Endothelial cell of umbilical vein (primary cell): ENCODE measurements at regions not wholly inside any gene's neighbourhood (a gene's known extent, or its start where the extent isn't known, plus 50 kb on each side); places are given as distances from the start of the nearest gene placed in this dataset.

Experiments used
- CTCF ChIP-seq, 2 donors: IDR thresholded peaks; 1 replicate in 1 of 2; 2 replicates in 1 of 2; pipeline ENCODE4 v1.5.1; 2011; ENCODE audit warnings: low read length in 2 of 2, mild to moderate bottlenecking in 2 of 2, moderate library complexity in 2 of 2, control low read depth in 1 of 2, inconsistent platforms in 1 of 2, low read depth in 1 of 2; ENCODE audit not compliant: insufficient read depth in 1 of 2; ENCODE audit errors: extremely low read depth in 1 of 2
- EZH2 ChIP-seq: IDR thresholded peaks from 2 replicates; pipeline ENCODE4 v1.6.1; 2012; ENCODE audit warnings: borderline replicate concordance, low read depth, mild to moderate bottlenecking, moderate library complexity, low read length, inconsistent platforms; ENCODE audit not compliant: severe bottlenecking
- FOS ChIP-seq: IDR thresholded peaks from 2 replicates; pipeline ENCODE4 v1.6.1; 2011; ENCODE audit warnings: mild to moderate bottlenecking, low read length, moderate library complexity, borderline replicate concordance; ENCODE audit not compliant: insufficient read depth
- GATA2 ChIP-seq: IDR thresholded peaks from 2 replicates; pipeline ENCODE4 v1.7.0; 2011; ENCODE audit warnings: low read depth, mild to moderate bottlenecking, moderate library complexity, mixed read lengths, low read length; ENCODE audit not compliant: insufficient read length, insufficient read depth
- JUN ChIP-seq: IDR thresholded peaks from 2 replicates; pipeline ENCODE4 v1.6.1; 2011; ENCODE audit warnings: borderline replicate concordance, low read depth; ENCODE audit not compliant: insufficient read length, insufficient read depth
- MAX ChIP-seq: IDR thresholded peaks from 2 replicates; pipeline ENCODE4 v1.6.1; 2011; ENCODE audit not compliant: insufficient read depth, insufficient read length
- MYC ChIP-seq: IDR thresholded peaks from one replicate; pipeline ENCODE4 v1.6.1; 2011; ENCODE audit warnings: mild to moderate bottlenecking, low read depth, low read length
- POLR2A ChIP-seq: IDR thresholded peaks from 2 replicates; pipeline ENCODE4 v1.6.1; 2012; ENCODE audit warnings: low read depth, mild to moderate bottlenecking, control low read depth, low read length
- POLR2AphosphoS5 ChIP-seq: IDR thresholded peaks from 2 replicates; pipeline ENCODE4 v1.6.1; 2012; ENCODE audit warnings: low read depth, mild to moderate bottlenecking, control low read depth, low read length, moderate library complexity; ENCODE audit not compliant: insufficient read depth

GRCh38 chr10:64863836-64864235 lies 1342.6 kb downstream of the REEP3 start:
- TF ChIP-seq CTCF (IDR thresholded peaks at IDR 0.05; ENCODE audit: extremely low read depth in 1 of 2, insufficient read depth in 1 of 2, low read depth in 1 of 2, low read length in 2 of 2) (no peak), EZH2 (no peak), POLR2A (no peak), FOS (no peak), MYC (no peak), POLR2AphosphoS5 (no peak), MAX (no peak), JUN (no peak), GATA2 (no peak)
